MM.1S (cell line): ENCODE measurements at regions not wholly inside any gene's neighbourhood (a gene's known extent, or its start where the extent isn't known, plus 50 kb on each side); places are given as distances from the start of the nearest gene placed in this dataset.

Experiments
- DNase-seq: peaks from one replicate; pipeline ENCODE4 v3.0.0-alpha.2; 2015
- H2AFZ ChIP-seq: fragments of 300-600 bp; sonication (generic); 2 replicates; pipeline ENCODE4 v1.6.0; 2016; ENCODE audit warnings: antibody characterized with exemption, low read length
- H3F3A ChIP-seq: fragments of 300-600 bp; sonication (generic); 2 replicates; pipeline ENCODE4 v1.6.1; 2016; ENCODE audit warnings: mild to moderate bottlenecking, antibody characterized with exemption, low read length, moderate library complexity, mixed read lengths; ENCODE audit not compliant: insufficient read depth
- H3K27ac ChIP-seq: fragments of 300-600 bp; sonication (generic); 2 replicates; pipeline ENCODE4 v1.5.1; 2016; ENCODE audit warnings: mild to moderate bottlenecking, low read length
- H3K27me3 ChIP-seq: fragments of 300-600 bp; sonication (generic); replicated peaks from 2 replicates; pipeline ENCODE4 v1.6.0; 2016; ENCODE audit warnings: low read length; ENCODE audit not compliant: insufficient read depth
- H3K36me3 ChIP-seq: fragments of 300-600 bp; sonication (generic); replicated peaks from 2 replicates; pipeline ENCODE4 v1.6.1; 2016; ENCODE audit warnings: mild to moderate bottlenecking, low read length, mixed read lengths; ENCODE audit not compliant: insufficient read depth
- H3K4me1 ChIP-seq: fragments of 300-600 bp; sonication (generic); 2 replicates; pipeline ENCODE4 v1.6.1; 2016; ENCODE audit warnings: low read length, mixed read lengths
- H3K4me2 ChIP-seq: fragments of 300-600 bp; sonication (generic); 2 replicates; pipeline ENCODE4 v1.6.0; 2016; ENCODE audit warnings: low read depth, low read length
- H3K4me3 ChIP-seq: fragments of 300-600 bp; sonication (generic); 2 replicates; pipeline ENCODE4 v1.5.1; 2016; ENCODE audit warnings: low read length, mixed read lengths
- H3K79me2 ChIP-seq: fragments of 300-600 bp; sonication (generic); 2 replicates; pipeline ENCODE4 v1.6.1; 2016; ENCODE audit warnings: mixed run types, low read length, mixed read lengths
- H3K9ac ChIP-seq: fragments of 300-600 bp; sonication (generic); 2 replicates; pipeline ENCODE4 v1.6.1; 2016; ENCODE audit warnings: low read length, mixed read lengths
- H3K9me2 ChIP-seq: fragments of 300-600 bp; sonication (generic); replicated peaks from 2 replicates; pipeline ENCODE4 v1.6.1; 2016; ENCODE audit warnings: mild to moderate bottlenecking, low read length, mixed read lengths; ENCODE audit not compliant: insufficient read depth
- H3K9me3 ChIP-seq: fragments of 300-600 bp; sonication (generic); replicated peaks from 2 replicates; pipeline ENCODE4 v1.6.1; 2016; ENCODE audit warnings: mild to moderate bottlenecking, low read length, mixed read lengths; ENCODE audit not compliant: insufficient read depth
- H4K20me1 ChIP-seq: fragments of 300-600 bp; sonication (generic); 2 replicates; pipeline ENCODE4 v1.6.1; 2016; ENCODE audit warnings: mild to moderate bottlenecking, low read length, moderate library complexity, mixed read lengths; ENCODE audit not compliant: insufficient read depth
- CTCF ChIP-seq: fragments of 300-600 bp; sonication (generic); IDR thresholded peaks from 2 replicates; pipeline ENCODE4 v1.5.1; 2016; ENCODE audit warnings: antibody characterized with exemption, low read length, mixed read lengths
- EZH2 ChIP-seq: fragments of 300-600 bp; sonication (generic); optimal IDR thresholded peaks from 2 replicates; pipeline ENCODE3; 2017; ENCODE audit warnings: low read depth, mild to moderate bottlenecking, antibody characterized with exemption, low read length, mixed read lengths
- EZH2phosphoT487 ChIP-seq: fragments of 300-600 bp; sonication (generic); IDR thresholded peaks from 2 replicates; pipeline ENCODE4 v1.6.1; 2018; ENCODE audit warnings: antibody characterized with exemption, low read length

GRCh38 chr6:22838345-22838744, 269.0 kb downstream of the HDGFL1 start:
- no peaks in the 10 kb centered on the region for H4K20me1 ChIP-seq
- no peaks in the 10 kb centered on the region for H3K9me2 ChIP-seq
- H3K4me2 ChIP-seq: no peak overlapping the region
- H3K36me3 ChIP-seq: no peaks in the 10 kb centered on the region
- no peaks in the 10 kb centered on the region for H3K27me3 ChIP-seq
- H3K9ac ChIP-seq: no peak overlapping the region
- no peak overlapping the region for H3K4me3 ChIP-seq
- H3K9me3 ChIP-seq: no peaks in the 10 kb centered on the region
- DNase-seq: no peak
- no peak for TF ChIP-seq EZH2
- H3K27ac ChIP-seq: no peak overlapping the region
- H3K79me2 ChIP-seq: no peaks in the 10 kb centered on the region
- H3K4me1 ChIP-seq: no peaks in the 10 kb centered on the region
- no peak overlapping the region for H2AFZ ChIP-seq
- H3F3A ChIP-seq: no peaks in the 10 kb centered on the region

- no peaks in the 10 kb centered on the region for H3K9me3 ChIP-seq
- no peak overlapping the region for H3K27ac ChIP-seq
- no peak overlapping the region for H2AFZ ChIP-seq
- no peaks in the 10 kb centered on the region for H3F3A ChIP-seq
- no peaks in the 10 kb centered on the region for H4K20me1 ChIP-seq
- DNase-seq: no peak
- H3K4me2 ChIP-seq: no peak overlapping the region
- H3K36me3 ChIP-seq: no peaks in the 10 kb centered on the region
- H3K9me2 ChIP-seq: no peaks in the 10 kb centered on the region
- TF ChIP-seq CTCF (no peak), EZH2 (no peak), EZH2phosphoT487 (no peak)
- no peak overlapping the region for H3K4me3 ChIP-seq
- no peaks in the 10 kb centered on the region for H3K4me1 ChIP-seq
- no peaks in the 10 kb centered on the region for H3K27me3 ChIP-seq
- H3K9ac ChIP-seq: no peak overlapping the region
- H3K79me2 ChIP-seq: no peaks in the 10 kb centered on the region
Measured at GRCh38 chr6:22845467-22845866, 276.1 kb downstream of the HDGFL1 start.

- Histone ChIP-seq H3K4me2 (no peak overlapping the region), H3K9me2 (no peaks in the 10 kb centered on the region), H3K27me3 (no peaks in the 10 kb centered on the region), H2AFZ (no peak overlapping the region), H3K79me2 (no peaks in the 10 kb centered on the region), H3K4me1 (no peaks in the 10 kb centered on the region), H3K36me3 (no peaks in the 10 kb centered on the region), H3K9ac (no peak overlapping the region), H3K27ac (no peak overlapping the region), H3F3A (no peaks in the 10 kb centered on the region), H3K9me3 (no peaks in the 10 kb centered on the region), H4K20me1 (no peaks in the 10 kb centered on the region), H3K4me3 (no peak overlapping the region)
- no peak for TF ChIP-seq EZH2phosphoT487
- TF ChIP-seq CTCF: no peak
- no peak for TF ChIP-seq EZH2
- DNase-seq: no peak
Measured at GRCh38 chr6:22848121-22848520, 278.8 kb downstream of the HDGFL1 start.

- Histone ChIP-seq H3K27ac (no peak overlapping the region), H3K27me3 (no peaks in the 10 kb centered on the region), H2AFZ (no peak overlapping the region), H3K9me2 (no peaks in the 10 kb centered on the region), H3K4me1 (no peaks in the 10 kb centered on the region), H3K9ac (no peak overlapping the region), H3F3A (no peaks in the 10 kb centered on the region), H3K79me2 (no peaks in the 10 kb centered on the region), H3K36me3 (no peaks in the 10 kb centered on the region), H3K9me3 (no peaks in the 10 kb centered on the region), H4K20me1 (no peaks in the 10 kb centered on the region), H3K4me3 (no peak overlapping the region), H3K4me2 (no peak overlapping the region)
- no peak for DNase-seq
- TF ChIP-seq EZH2: no peak
- no peak for TF ChIP-seq CTCF
- TF ChIP-seq EZH2phosphoT487: no peak
Measured at GRCh38 chr6:22849921-22850320, 280.6 kb downstream of the HDGFL1 start.
